A549 (cell line): ENCODE measurements at regions not wholly inside any gene's neighbourhood (a gene's known extent, or its start where the extent isn't known, plus 50 kb on each side); places are given as distances from the start of the nearest gene placed in this dataset.

Experiments
- CTCF ChIP-seq: fragments of >200 bp; sonication (Bioruptor Twin); formaldehyde crosslinking; IDR thresholded peaks from 3 replicates; pipeline ENCODE4 v1.5.1; 2016
- MAZ ChIP-seq: fragments of 150-350 bp; IDR thresholded peaks from 2 replicates; pipeline ENCODE4 v1.6.1; 2014; ENCODE audit warnings: antibody characterized with exemption, low read depth, low read length, borderline replicate concordance
- MYC ChIP-seq: IDR thresholded peaks from 2 replicates; pipeline ENCODE4 v1.6.1; 2012; ENCODE audit warnings: mild to moderate bottlenecking, inconsistent platforms, low read length, improper control_type of control experiment, borderline replicate concordance
- POLR2A ChIP-seq: IDR thresholded peaks from 2 replicates; pipeline ENCODE4 v1.6.1; 2012; ENCODE audit warnings: mild to moderate bottlenecking, low read length
- SMC3 ChIP-seq: fragments of >200 bp; sonication (Bioruptor Twin); formaldehyde crosslinking; IDR thresholded peaks from 3 replicates; pipeline ENCODE4 v1.6.1; 2018; ENCODE audit warnings: inconsistent platforms
- USF2 ChIP-seq: fragments of 450-650 bp; IDR thresholded peaks from 2 replicates; pipeline ENCODE4 v1.6.1; 2014; ENCODE audit warnings: antibody characterized with exemption
- TF ChIP-seq, protein P1 (sequence below): IDR thresholded peaks from 2 replicates; pipeline ENCODE4 v1.6.1; 2012

GRCh38 chr10:2150288-2150687 lies 413.0 kb upstream of the ADARB2 start:
- TF ChIP-seq USF2 (no peak), SMC3 (no peak), MYC (no peak), CTCF (no peak), MAZ (no peak), POLR2A (no peak)
- TF ChIP-seq, protein P1, sequence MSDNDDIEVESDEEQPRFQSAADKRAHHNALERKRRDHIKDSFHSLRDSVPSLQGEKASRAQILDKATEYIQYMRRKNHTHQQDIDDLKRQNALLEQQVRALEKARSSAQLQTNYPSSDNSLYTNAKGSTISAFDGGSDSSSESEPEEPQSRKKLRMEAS, result no peak
